OCI-LY7 (cell line): ENCODE measurements at regions not wholly inside any gene's neighbourhood (a gene's known extent, or its start where the extent isn't known, plus 50 kb on each side); places are given as distances from the start of the nearest gene placed in this dataset.

ENCODE experiments used
- EZH2phosphoT487 ChIP-seq: fragments of 200-600 bp; sonication (generic); IDR thresholded peaks from 2 replicates; pipeline ENCODE4 v1.6.1; 2018; ENCODE audit warnings: low read depth, borderline replicate concordance, mild to moderate bottlenecking, mixed run types, antibody characterized with exemption, low read length, moderate library complexity, mixed read lengths
- TF ChIP-seq, protein P1 (sequence below): fragments of 200-600 bp; sonication (generic); conservative IDR thresholded peaks from 2 replicates; pipeline ENCODE4 v1.5.1; 2014; ENCODE audit warnings: mild to moderate bottlenecking, antibody characterized with exemption, low read length, moderate library complexity, mixed read lengths

DNA sequence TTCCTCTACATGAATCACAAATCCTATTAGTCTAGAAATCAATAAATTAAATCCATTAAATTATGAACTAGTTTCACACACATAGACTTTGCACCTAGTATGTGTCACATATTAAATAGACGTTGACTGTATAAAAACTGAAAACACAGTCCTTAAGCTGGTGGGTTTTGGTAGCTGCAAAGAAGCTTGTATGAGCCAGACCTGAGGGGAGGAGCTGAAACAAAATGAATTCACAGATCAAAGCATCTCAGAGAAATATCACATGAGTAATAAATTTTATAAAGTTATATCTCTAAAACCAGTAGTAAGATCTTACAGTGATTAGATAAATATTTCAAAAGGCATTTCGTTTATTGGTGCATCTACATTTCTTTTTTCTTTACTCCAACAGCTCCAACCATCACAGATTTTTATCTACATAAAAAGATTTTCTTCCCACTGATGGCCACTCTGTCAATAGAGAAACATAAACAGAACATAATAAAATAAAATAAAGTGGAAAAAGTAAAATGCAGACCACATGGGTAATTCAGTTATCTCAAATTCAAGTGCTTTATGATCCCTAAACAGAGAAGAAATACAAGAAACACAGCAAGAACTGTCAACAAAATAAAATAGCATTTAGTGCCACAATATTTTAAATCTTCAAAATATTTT lies 420.0 kb upstream of the CYRIA start:
- TF ChIP-seq, protein P1, sequence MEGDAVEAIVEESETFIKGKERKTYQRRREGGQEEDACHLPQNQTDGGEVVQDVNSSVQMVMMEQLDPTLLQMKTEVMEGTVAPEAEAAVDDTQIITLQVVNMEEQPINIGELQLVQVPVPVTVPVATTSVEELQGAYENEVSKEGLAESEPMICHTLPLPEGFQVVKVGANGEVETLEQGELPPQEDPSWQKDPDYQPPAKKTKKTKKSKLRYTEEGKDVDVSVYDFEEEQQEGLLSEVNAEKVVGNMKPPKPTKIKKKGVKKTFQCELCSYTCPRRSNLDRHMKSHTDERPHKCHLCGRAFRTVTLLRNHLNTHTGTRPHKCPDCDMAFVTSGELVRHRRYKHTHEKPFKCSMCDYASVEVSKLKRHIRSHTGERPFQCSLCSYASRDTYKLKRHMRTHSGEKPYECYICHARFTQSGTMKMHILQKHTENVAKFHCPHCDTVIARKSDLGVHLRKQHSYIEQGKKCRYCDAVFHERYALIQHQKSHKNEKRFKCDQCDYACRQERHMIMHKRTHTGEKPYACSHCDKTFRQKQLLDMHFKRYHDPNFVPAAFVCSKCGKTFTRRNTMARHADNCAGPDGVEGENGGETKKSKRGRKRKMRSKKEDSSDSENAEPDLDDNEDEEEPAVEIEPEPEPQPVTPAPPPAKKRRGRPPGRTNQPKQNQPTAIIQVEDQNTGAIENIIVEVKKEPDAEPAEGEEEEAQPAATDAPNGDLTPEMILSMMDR, result no peak
- TF ChIP-seq EZH2phosphoT487, result no peak
